ENCODE measurements at regions not wholly inside any gene's neighbourhood (a gene's known extent, or its start where the extent isn't known, plus 50 kb on each side); places are given as distances from the start of the nearest gene placed in this dataset.

GRCh38 chr7:145797507-145797906 lies 319.1 kb upstream of the CNTNAP2 start (continued):
- no peak for TF ChIP-seq MAX (IDR thresholded peaks at IDR 0.05)
- no peak for TF ChIP-seq EP300 (IDR thresholded peaks at IDR 0.05; ENCODE audit: borderline replicate concordance in 1 of 2, low read depth in 2 of 2, low read length in 2 of 2)
- TF ChIP-seq SP1 (IDR thresholded peaks at IDR 0.05; ENCODE audit: low read depth, low read length) = no peak
